ENCODE measurements at regions not wholly inside any gene's neighbourhood (a gene's known extent, or its start where the extent isn't known, plus 50 kb on each side); places are given as distances from the start of the nearest gene placed in this dataset.

DNA sequence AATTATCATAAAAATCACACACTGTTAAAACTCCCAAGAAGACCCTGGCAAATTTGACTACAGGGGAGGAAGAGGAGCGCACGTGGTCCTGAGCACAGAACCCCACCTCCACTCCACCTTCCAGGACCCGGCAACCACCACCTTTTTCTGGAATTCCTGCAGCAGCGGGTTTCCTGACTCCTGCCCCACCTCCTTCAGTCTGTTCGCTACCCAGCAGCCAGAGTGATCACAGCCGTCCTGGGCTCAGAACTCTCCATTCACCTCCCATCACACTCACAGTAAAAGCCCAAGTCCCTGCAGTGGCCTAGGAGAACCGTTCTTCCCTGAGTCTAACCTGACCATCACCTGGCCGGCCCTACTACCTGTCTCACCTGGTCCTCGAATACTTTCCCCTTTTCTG lies 107.4 kb upstream of the FAM204A start:
- TF ChIP-seq MYC (IDR thresholded peaks at IDR 0.05; ENCODE audit: low read depth, low read length), result no peak
- TF ChIP-seq, protein P1, sequence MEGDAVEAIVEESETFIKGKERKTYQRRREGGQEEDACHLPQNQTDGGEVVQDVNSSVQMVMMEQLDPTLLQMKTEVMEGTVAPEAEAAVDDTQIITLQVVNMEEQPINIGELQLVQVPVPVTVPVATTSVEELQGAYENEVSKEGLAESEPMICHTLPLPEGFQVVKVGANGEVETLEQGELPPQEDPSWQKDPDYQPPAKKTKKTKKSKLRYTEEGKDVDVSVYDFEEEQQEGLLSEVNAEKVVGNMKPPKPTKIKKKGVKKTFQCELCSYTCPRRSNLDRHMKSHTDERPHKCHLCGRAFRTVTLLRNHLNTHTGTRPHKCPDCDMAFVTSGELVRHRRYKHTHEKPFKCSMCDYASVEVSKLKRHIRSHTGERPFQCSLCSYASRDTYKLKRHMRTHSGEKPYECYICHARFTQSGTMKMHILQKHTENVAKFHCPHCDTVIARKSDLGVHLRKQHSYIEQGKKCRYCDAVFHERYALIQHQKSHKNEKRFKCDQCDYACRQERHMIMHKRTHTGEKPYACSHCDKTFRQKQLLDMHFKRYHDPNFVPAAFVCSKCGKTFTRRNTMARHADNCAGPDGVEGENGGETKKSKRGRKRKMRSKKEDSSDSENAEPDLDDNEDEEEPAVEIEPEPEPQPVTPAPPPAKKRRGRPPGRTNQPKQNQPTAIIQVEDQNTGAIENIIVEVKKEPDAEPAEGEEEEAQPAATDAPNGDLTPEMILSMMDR (IDR thresholded peaks at IDR 0.05; ENCODE audit: low read depth, low read length), result no peak
- TF ChIP-seq POLR2A (IDR thresholded peaks at IDR 0.05; ENCODE audit: extremely low read depth, insufficient read length), result no peak
- TF ChIP-seq, protein P2, sequence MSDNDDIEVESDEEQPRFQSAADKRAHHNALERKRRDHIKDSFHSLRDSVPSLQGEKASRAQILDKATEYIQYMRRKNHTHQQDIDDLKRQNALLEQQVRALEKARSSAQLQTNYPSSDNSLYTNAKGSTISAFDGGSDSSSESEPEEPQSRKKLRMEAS (IDR thresholded peaks at IDR 0.05; ENCODE audit: low read depth, low read length), result no peak
- DNase-seq (ENCODE audit: low read depth), result no peak
- H3K4me3 ChIP-seq (ENCODE audit: low read depth, low read length), result no peak overlapping the region

DNA sequence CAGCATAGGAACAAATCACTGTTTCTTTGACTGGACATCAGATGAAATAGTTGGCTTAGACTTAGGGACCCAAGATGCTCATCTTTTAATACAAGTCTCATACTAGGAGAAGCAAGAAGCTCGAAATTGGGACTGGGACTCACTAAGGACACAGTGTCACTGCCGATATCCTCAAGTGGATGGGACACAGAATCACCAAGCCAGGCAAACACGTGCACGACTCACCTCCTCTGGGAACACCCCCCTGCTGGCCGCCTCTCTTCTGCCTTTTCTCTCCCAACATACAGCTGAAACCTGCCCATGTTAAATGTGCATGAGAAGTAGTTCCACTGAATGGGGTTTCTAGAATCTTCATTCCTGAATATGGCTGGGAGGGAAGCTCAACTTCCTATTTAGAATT lies 106.6 kb upstream of the FAM204A start:
- no peak for DNase-seq (ENCODE audit: low read depth)
- TF ChIP-seq, protein P1 (IDR thresholded peaks at IDR 0.05; ENCODE audit: low read depth, low read length), result no peak
- TF ChIP-seq MYC (IDR thresholded peaks at IDR 0.05; ENCODE audit: low read depth, low read length), result no peak
- TF ChIP-seq, protein P2 (IDR thresholded peaks at IDR 0.05; ENCODE audit: low read depth, low read length), result no peak
- no peak for TF ChIP-seq POLR2A (IDR thresholded peaks at IDR 0.05; ENCODE audit: extremely low read depth, insufficient read length)
- H3K4me3 ChIP-seq (ENCODE audit: low read depth, low read length), result no peak overlapping the region

DNA sequence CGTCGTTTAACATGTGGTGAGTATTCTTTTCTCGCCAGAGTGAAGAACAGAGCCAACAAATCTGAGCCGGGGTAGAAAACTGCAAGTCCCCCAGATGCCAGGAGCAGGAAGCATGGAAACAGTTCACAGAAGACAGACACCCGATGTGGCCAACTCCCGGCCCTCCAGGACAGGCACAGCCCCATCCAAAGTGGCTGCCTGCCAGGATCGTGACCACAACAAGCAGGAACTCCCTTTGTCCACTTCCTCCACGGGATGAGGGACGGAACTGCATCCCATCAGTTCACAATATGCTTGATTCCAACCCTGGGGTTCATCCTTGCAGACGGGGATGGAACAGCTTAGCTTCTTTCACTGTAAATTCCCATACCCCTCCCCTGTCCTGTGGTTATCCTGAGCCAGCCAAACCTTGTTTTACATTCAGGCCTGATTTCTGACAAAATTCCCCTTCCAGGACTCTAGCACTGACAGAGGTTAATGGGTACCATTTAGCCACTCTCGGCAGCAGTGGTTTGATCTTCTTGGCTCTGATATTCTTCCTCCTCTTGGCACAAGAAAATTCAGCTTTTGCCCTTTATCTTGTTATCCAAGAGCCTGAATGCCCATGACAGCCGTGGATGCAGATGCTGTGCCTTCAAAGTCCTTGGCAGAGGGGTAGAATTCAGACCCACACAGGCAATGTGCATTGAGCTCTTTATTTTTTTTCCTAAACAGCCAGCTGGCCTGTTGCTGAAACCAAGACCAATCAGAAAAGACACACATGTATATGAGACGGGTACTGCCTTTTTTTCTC lies 105.5 kb upstream of the FAM204A start:
- DNase-seq (ENCODE audit: low read depth), result no peak
- H3K4me3 ChIP-seq (ENCODE audit: low read depth, low read length), result no peak overlapping the region
- TF ChIP-seq, protein P1 (IDR thresholded peaks at IDR 0.05; ENCODE audit: low read depth, low read length), result no peak
- no peak for TF ChIP-seq POLR2A (IDR thresholded peaks at IDR 0.05; ENCODE audit: extremely low read depth, insufficient read length)
- TF ChIP-seq MYC (IDR thresholded peaks at IDR 0.05; ENCODE audit: low read depth, low read length), result no peak
- TF ChIP-seq, protein P2 (IDR thresholded peaks at IDR 0.05; ENCODE audit: low read depth, low read length), result no peak

DNA sequence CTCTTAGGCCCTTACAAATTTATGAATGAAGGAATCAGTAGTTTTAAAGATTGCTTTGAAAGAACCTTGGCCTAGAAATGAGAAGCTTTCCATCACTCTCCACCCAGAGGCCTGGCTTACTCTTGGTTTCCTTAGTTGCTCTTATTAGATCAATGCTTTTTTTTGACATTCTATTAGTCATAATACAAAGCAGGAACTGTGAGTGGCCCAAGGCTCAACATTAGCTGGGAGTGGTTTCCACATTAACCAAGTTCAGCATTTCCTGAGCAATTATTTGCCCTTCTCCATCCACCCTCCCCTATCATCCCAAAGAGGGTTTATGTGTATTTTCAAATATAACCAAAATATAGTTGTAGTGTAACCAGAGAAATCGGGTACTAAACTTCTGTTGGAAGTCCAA lies 103.4 kb upstream of the FAM204A start:
- DNase-seq (ENCODE audit: low read depth), result no peak
- no peak for TF ChIP-seq POLR2A (IDR thresholded peaks at IDR 0.05; ENCODE audit: extremely low read depth, insufficient read length)

DNA sequence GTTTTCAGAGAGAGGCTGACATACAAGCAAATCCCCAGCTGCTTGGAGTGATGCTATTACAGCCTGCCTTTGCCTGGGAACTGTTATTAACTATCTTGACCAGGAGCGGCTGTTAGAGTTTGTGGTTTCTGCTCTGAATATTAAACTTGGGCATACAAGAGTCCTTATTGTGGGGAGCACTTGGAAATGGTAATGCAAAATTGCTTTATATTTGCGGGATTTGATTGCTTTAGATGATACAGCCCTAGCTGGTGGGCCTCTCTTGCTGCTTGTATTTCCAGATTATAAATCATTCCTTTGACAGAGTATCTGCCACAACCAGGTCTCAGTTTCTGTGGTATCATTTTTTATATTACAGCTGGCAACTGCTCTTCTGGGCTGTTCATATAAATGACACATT lies 101.9 kb upstream of the FAM204A start:
- DNase-seq (ENCODE audit: low read depth), result no peak
- no peak overlapping the region for H3K4me3 ChIP-seq (ENCODE audit: low read depth, low read length)
- no peak for TF ChIP-seq MYC (IDR thresholded peaks at IDR 0.05; ENCODE audit: low read depth, low read length)
- TF ChIP-seq, protein P2 (IDR thresholded peaks at IDR 0.05; ENCODE audit: low read depth, low read length), result no peak
- TF ChIP-seq POLR2A (IDR thresholded peaks at IDR 0.05; ENCODE audit: extremely low read depth, insufficient read length), result no peak

More for the DNA sequence above, 103.4 kb upstream of the FAM204A start:
- no peak overlapping the region for H3K4me3 ChIP-seq (ENCODE audit: low read depth, low read length)

DNA sequence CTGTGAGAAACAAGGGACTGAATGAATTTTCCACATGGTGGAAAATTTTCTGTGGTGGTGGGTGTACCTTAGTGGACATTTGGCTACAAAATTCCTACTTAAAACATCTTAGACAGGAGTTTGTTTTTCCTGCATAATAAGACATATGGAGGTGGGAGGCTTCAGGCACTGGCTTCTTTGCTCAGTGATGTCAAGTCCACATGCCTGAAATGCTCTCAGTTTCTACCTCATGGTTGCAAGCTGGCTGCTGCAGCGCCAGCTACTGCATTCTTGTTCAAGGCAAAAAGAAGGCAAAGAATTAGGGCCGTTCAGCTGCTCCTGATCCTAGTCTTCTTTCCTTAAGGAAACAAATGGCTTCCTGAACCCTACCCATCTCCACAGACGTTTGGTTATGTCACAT lies 99.9 kb upstream of the FAM204A start:
- no peak for DNase-seq (ENCODE audit: low read depth)

More for the DNA sequence above, 99.9 kb upstream of the FAM204A start:
- no peak overlapping the region for H3K4me3 ChIP-seq (ENCODE audit: low read depth, low read length)
- TF ChIP-seq, protein P2 (IDR thresholded peaks at IDR 0.05; ENCODE audit: low read depth, low read length), result no peak
- no peak for TF ChIP-seq POLR2A (IDR thresholded peaks at IDR 0.05; ENCODE audit: extremely low read depth, insufficient read length)
- TF ChIP-seq, protein P1 (IDR thresholded peaks at IDR 0.05; ENCODE audit: low read depth, low read length), result no peak
- no peak for TF ChIP-seq MYC (IDR thresholded peaks at IDR 0.05; ENCODE audit: low read depth, low read length)
